GM18511 (cell line): ENCODE measurements at regions not wholly inside any gene's neighbourhood (a gene's known extent, or its start where the extent isn't known, plus 50 kb on each side); places are given as distances from the start of the nearest gene placed in this dataset.
"Not testable (repeated sequence)": the region's sequence is repeated elsewhere in the genome, so short reads cannot be mapped to it uniquely, and the experiment has no call there.

ENCODE experiments used
- ATAC-seq: cut with Tn5 transposase; IDR thresholded peaks from one replicate; pipeline ENCODE4 v1.9.1; 2021; ENCODE audit warnings: mild to moderate bottlenecking, moderate library complexity; ENCODE audit not compliant: unreplicated experiment

DNA sequence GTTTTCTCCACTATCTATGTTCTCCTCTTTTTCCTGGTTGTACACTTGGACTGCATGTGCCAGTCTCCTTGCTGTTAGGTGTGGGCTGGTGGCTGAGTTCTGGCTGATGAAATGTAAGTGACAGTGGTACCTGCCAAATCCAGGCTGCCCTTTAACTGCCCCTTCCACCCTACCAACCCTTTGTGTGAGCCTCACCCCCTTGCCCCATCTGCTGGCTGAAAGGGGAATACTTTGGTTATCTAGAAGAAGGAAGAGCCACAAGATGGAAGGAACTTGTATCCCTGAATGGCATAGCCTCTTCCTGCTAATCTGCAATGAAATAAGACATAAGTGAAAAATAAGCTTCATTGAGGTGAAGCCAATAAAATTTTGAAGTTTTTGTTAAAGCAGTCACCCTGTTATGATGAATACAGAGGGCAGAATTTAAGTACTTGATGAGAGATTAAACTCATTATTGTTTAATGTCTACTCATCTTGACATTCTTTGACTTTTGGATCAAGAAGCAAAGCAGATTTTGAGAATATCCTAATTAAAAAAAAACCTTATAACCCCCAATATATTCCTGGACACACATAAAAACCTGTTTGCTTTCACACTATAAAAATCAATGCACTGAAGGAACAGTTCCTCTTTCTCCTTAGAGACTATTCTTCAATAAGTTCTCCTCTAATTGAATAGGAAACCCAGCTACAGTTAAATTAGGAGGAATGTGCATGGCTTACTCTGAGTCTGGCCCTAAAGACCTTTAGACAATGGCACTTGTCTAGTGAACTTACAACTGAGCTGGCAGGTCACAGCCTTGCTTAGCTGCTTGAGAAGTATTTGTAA is 262.6 kb upstream of the BTG1 start:
- no peak for ATAC-seq

DNA sequence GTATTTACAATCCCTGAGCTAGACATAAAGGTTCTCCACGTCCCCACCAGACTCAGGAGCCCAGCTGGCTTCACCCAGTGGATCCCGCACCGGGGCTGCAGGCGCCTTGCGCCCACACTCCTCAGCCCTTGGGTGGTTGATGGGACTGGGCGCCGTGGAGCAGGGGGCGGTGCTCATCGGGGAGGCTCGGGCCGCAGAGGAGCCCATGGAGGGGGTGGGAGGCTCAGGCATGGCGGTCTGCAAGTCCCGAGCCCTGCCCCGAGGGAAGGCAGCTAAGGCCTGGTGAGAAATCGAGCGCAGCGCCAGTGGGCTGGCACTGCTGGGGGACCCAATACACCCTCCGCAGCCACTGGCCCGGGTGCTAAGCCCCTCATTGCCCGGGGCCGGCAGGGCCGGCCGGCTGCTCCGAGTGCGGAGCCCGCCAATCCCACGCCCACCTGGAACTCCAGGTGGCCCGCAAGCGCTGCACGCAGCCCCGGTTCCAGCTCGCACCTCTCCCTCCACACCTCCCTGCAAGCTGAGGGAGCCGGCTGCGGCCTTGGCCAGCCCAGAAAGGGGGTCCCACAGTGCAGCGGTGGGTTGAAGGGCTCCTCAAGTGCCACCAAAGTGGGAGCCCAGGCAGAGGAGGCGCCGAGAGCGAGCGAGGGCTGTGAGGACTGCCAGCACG is 260.9 kb upstream of the BTG1 start:
- ATAC-seq, result not testable (repeated sequence)

DNA sequence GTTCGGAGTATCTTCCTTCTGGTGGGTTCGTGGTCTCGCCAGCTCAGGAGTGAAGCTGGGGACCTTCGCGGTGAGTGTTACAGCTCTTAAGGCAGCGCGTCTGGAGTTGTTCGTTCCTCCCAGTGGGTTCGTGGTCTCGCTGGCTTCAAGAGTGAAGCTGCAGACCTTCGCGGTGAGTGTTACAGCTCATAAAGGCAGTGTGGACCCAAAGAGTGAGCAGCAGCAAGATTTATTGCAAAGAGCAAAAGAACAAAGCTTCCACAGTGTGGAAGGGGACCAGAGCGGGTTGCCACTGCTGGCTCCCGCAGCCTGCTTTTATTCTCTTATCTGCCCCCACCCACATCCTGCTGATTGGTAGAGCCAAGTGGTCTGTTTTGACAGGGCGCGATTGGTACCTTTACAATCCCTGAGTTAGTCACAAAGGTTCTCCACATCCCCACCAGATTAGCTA is 260.2 kb upstream of the BTG1 start:
- not testable (repeated sequence) for ATAC-seq

DNA sequence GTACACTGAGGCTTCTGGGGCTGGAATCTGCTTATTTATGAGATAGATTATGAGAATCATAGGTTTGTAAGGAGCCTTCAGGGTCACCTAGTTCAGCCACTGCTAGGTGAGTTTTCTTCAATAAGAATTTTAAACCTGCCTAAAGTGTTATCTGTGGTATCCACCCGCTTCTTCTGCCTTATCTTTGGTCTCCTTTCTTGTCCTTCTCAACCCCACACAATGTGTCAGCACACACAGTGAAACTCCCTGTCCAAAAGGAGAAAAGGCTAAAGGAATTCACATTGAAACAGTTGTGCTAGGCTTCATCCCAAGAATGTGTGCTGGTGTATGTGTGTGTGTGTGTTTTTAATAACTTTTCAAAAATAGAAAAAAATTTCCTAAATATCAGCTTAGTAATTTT is 259.3 kb upstream of the BTG1 start:
- ATAC-seq, result no peak

DNA sequence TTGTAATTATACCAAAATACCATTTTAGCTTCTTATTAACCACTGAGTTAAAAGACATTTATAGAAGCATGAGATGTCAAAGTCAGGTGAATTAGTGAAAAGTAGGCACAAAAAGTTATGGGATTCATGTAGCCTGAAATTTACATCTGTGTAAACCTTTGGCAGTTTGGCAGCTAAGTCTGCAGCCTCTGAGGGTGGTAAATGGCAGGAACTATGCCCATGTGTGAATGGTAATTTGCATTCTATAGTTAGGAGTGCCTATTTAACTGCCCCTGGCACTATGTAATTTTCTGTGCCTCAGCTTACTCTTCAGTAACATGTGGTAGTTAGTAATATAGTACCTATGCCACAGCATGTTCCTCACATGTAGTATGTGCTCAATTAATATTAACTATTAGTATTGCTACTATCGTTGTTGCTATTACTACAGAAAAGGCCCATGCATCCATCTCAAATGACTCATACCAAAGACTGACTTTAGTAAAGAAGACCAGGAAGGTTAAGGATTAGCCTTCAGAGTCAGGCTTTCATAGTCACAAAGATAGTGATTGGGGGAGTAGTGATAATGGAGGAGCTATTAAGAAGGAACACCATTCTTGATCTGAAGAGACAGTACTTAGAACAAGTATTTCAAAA is 258.7 kb upstream of the BTG1 start:
- no peak for ATAC-seq

DNA sequence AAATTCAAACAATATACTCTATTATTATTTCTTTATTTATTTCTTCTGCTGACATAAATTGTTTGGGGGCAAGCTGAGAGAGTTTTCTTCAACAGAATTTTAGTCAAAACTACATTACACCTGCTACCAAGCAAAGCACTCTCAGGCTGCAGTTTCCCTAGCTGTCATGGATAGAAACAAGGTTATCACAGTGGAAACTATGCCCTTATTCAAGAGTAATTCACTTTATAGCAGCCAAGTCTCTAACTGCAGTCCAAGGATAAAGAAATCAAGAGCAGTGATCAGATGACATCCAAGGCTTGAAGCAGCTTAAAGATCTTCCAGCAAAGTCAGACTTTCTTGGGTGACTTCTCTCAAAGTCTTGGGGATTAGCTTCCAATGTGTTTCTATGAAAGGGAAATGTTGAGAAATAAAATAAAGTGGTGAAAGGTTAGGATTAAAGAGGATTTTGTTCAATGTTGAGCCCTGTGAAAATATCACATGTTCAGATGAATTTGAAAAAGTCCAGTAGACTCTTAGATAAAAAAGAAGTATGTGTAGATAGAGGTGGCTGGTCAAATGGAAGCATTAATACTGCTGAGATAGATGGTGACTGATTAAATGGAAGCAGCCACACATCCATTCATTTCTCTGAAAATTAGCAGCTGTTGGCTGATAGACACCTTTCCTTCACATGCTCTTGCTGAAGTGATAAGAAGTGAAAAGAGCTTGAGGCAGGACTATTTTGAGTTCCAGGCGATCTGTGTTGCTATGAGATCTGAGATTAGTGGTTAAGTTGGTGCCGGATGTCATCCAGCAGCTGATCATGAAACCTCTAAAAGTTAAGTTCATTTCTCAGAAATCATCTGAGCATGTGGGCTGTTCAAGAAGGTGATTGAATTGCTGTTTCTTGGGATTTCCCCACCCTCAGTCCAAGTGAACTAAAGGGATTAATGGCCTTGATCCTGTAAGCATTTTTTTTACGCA is 257.8 kb upstream of the BTG1 start:
- peak; percentile 84 for ATAC-seq

DNA sequence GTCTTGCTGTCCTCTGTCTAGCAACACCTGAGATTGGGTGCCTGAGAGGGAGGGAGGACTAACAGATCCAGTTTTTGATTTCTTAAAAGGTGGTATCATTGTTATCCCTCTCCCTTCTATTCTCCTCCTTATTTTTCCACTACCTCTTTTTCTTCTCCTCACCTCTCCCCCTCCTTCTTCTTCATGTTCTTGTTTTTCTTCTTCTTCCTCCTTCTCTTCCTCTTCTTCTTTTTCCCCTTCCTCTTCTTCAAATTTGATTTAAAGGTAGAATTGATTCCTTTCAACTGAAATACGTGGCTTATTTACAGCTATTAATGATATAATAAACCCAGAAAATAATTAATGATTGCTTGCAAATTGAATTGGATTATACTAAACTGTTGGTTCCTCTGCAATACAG is 256.8 kb upstream of the BTG1 start:
- ATAC-seq, result no peak

DNA sequence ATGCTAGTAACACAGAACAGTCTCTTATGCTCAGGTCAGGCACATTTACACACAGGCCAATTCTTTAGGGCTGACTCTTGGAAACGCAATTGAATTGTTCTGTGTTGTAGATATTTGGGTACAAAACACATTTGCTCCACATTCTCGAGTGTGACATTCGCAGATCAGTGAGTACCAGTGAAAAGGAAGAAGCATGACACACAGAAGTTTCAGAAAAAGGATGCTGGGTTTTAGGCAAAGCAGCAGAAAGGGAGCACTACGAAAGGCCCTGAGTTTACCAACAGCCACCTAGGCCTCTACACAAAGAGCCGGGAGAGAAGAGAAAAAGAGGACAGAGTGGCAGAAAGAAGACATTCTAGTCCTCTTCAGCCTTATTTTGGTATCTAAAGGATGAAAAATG is 254.4 kb upstream of the BTG1 start:
- peak; percentile 34 for ATAC-seq

DNA sequence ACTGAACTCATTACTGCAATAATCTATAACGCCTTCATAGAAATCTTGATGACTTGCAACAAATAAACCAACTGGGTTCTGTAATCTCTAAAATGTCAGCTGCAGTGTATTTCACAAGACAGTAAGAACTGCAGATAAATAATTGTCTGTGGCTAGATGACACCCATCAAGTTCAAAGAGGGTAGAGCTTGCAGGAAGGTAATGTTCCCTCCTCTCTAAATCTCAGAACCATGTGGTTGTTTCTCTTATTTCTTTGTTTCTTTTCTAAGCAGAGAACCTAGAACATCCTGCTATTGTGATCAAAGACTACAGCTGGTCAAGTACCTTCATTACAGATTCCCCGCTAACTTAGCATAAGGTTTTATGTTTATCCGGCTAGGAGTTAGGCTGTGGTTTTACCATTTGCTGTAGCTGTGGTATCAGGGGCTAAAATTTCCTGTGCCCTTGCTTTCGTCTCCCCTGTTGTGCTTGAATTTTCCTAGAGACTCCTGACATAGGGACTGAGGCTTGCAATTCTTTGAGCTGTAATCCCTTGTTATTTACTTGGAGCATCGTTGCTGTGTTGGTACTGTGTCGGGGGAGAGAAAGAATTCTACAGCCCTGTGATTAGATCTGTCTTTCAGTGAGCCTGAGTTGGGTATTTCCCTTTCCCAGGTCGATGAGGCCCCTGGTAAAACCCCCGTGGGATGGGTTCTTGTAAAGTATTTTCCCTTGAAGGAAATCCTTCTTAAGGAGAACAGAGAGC is 253.1 kb upstream of the BTG1 start:
- ATAC-seq, result no peak

DNA sequence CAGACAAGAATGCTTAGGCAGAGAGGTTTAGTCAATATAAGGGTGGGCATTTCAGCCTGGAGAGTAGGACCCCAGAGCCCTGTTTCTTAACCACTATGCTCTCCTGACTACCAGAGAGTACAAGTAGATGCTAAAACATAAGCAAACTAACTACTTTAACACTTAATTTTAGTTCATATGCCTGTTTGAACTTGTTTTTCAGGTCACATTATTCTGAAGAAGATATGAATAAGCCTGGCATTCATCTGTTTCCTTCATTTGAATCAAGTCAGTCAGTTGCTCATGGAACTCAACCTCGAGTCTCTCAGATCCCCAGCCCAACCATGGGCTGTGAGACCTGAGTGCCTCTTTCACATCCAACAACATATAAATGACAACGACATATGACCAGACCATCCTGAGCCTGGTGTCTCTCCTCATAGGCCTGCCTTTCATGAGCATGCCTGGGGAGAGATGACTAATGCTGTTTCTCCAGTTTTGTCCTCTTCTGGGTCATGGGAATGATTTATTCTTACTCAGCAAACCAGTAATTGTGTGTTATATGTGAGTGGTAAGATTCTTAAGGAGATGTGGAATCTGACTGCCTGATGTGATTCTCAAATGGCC is 251.1 kb upstream of the BTG1 start:
- no peak for ATAC-seq

DNA sequence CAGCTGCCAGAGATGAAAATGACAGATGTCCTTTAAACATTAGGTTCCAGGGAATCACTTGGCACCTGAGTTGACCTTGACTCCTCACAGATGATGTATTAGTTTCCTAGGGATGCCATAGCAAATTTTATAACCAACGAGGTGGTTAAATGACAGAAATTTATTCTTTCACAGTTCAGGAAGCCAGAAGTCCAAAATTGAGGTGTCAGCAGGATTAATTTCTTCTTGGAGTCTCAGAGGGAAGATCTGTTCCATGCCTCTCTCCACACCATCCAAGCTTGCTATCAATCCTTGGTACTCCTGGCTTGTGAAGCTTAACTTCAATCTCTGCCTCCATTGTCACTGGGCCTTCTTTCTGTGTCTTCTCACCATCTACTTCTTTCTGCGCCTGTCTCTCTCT is 249.7 kb upstream of the BTG1 start:
- no peak for ATAC-seq

DNA sequence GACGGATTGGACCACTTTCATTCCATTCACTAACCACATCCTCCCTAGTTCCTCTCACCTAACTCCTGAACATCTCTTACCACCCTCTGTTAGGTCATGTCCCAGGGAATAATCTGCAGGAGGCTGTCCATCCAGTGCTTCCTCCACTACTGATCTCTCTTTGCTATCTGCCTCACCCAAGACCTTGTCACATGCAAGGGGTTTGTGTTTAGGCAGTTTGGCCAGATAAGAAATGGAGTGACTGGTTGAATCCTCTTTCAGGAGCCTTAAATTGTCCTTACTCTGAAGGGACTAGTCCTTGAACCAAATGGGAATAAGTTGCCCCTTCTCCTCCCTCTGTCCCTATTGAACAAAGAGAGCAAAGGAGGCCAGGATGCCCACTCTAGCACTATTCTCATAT is 249.2 kb upstream of the BTG1 start:
- no peak for ATAC-seq

DNA sequence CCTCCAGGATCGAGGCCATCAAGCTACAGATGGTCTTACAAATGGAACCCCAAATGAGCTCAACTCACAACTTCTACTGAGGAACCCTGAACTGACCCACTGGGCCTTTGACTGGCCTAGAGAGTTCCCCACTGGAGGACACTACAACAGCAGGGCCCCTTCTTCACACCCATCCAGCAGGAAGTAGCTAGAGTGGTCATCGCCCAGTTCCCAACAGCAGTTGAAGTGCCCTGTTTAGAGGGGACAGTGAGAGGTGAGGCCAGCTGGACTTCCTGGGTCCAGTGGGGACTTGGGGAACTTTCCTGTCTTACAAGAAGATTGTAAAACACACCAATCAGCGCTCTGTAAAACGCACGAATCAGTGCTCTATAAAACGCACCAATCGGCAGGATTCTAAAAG is 247.9 kb upstream of the BTG1 start:
- no peak for ATAC-seq

DNA sequence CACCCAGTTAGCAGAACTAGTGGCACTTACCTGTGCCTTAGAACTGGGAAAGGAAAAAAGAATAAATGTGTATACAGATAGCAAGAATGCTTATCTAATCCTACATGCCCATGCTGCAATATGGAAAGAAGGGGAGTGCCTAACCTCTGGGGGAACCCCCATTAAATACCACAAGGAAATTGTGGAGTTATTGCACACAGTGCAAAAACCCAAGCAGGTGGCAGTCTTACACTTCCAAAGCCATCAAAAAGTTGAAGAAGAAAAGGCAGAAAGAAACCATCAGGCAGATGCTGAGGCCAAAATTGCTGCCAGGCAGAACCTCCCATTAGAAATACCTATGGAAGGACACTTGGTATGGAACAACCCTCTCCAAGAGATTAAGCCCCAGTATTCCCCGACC is 246.1 kb upstream of the BTG1 start:
- not testable (repeated sequence) for ATAC-seq

DNA sequence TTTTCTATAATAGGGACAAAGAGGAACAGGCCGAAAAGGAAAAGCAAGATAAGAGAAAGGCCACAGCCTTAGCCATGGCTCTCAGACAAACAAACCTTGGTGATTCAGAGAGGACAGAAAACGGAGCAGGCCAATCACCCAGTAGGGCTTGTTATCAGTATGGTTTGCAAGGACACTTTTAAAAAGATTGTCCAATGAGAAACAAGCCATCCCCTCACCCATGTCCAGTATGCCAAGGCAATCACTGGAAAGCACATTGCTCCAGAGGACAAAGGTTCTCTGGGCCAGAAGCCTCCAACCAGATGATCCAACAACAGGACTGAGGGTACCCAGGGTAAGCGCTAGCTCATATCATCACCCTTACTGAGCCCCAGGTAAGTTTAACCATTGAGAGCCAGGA is 243.8 kb upstream of the BTG1 start:
- ATAC-seq, result no peak

DNA sequence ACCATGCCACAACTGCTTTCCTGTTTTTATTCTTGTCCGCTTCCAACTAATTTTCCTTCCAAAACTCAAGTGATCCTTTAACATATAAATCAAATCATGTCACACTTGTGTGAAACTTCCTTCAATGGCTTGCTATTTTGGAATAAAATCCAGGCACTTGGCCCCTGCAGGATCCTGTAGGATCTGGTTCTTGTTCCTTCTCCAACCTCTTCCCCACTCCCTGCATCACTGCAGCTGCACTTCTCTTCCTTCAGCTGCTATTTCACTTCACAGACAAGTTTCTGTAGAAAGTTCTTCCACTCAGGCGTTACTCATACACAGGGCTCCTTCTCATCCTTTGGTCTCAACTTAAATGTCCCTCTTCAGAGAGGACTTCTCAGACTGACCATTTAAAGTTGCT is 239.7 kb upstream of the BTG1 start:
- ATAC-seq, result no peak

DNA sequence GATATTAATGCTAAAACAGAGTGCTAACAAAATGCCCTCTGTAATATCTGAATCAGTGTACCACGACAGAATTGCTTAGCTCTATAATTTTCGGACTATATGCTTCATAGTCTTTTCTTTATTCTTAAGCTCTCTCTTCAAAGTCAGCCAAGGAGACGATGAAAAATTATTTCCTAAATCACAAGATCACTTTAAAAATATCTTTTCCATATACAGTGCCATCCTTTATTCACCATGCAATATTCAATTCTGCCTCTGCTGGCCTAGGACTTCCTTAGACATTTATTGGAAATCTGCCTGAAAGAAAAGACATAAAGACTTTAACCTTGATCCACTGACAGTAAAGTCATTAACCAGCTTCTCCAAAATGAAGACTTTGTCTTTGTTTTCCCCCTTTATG is 238.9 kb upstream of the BTG1 start:
- no peak for ATAC-seq

DNA sequence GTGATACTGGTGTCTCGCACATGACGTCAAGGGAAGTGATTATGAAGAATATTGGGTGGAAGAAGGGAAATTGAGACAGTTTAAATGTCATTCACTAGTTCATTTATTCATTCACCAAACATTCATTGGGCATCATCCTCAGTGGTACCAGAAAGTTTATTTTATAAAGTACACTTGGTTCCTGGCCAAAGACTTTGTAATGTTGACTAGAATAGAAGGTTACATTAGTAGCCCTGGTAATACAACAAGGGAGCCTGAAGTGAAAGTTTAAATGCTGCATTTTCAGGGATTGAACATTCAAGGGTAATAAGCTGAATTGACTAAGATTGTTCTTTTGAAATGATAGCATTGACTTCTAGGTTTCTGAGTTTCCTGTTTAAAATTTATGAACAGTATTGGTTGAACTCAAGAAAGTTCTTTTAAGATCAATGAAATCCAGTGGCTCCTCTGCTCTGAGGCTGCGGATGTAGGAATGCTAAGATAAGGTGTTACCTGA is 236.8 kb upstream of the BTG1 start:
- no peak for ATAC-seq

DNA sequence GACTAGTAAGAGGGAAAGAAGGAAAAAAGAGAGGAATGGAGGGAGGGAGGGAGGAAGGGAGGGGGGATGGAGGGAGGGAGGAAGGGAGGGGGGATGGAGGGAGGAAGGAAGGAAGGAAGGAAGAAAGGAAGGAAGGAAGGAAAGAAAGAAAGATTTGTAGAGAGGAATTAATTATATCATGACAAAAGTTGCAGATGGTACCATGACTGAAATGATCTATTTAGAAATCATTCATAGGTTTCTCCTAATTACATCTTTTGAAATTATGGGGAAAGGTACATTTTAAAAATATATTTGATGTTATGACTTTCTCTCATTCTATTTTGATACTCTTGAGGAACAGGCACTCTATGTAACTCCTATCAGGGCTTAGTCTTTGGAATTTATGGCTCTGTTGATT is 236.2 kb upstream of the BTG1 start:
- no peak for ATAC-seq
